ENCODE measurements at regions not wholly inside any gene's neighbourhood (a gene's known extent, or its start where the extent isn't known, plus 50 kb on each side); places are given as distances from the start of the nearest gene placed in this dataset.
"Not testable (repeated sequence)": the region's sequence is repeated elsewhere in the genome, so short reads cannot be mapped to it uniquely, and the experiment has no call there.

DNA sequence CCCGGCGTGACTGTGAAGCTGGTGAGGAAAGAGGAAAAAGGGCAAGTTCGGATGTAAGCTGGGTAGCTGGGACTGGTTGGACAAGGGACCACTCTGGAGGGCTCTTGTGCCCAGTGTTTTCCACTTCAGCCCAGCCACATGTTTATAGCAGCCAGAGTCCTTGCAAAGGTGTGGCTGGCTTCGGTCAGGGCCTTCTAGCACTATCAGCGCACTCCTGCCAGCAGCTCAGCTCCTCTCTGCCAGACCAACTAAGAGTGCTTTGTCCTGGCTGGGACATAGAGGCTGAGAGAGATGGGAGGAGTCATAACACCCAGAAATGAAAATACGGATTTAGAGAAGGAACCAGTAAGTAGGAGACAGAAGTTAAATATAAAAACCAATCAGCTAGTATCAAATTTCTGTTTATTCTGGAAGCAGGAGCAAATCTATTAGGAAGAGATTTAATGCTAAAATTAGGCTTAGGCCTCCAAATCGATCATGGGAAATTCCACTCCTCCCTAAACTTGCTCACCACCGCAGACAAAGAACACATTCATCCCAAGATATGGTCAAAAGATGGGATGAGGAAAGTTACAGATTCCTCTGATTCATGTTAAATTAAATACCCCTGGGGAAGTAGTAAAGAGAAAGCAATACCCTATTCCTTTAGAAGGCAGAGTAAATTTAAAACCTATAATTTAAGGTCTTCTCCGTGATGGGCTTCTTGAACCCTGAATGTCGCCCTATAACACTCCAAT lies 135.0 kb downstream of the RALA start:
- DNase-seq = no peak

DNA sequence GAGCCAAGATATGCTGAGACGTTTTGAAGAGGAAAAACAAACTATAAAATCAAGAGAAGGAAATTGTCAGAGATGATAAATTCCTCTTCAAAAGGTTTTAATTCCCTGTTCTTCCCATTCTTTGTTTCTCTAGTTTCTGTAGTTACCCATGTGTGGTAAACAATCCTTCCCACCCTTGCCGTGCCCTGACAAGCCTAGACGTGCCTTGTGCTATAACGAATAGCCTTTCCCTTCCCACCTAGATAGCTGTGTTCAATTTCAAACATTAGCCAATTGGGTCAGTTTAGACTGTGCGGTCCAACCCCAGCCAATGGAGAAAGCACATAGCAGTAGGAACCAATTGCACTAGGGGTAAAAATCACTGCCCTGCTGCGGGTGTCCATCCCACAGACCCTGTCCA lies 138.1 kb downstream of the RALA start:
- no peak for DNase-seq

DNA sequence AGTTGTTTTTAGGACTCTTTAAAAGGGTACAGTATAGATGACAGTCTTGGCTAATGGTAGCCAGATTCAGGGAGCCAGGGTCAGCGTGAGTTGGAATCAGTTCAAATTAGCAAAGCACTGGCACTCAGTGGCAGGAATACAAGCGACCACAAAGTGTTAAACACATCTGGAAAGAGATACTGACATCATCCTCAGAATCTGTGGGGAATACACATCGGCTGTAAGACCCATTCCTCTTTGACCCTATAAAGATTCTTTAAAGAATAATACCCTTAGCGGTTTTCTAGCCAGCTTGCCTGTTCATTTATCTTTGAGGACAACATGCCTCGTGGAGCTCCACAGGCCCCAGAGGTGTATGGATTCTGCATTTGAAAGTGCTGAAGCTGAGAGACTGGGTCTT lies 139.1 kb downstream of the RALA start:
- DNase-seq = not testable (repeated sequence)

DNA sequence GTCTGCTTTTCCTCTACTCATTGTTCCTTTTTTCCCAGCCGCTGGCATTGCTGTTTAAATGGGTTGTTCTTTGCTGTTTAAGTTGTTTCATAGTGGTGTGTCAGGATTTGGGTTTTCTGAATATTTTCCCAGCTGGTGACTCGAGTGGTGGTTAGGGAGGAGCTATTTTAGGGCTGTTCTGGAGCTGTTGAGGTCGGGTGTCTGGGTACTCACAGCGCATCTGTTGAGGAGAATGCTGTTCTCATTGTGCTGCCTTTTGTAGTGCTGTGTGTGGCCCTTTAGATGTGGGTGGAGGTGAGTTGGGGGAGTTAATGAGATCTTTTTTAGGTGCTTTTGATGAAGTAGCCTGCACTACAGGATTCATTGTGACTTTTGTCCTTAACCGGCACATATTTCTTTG lies 139.5 kb downstream of the RALA start:
- DNase-seq = not testable (repeated sequence)

DNA sequence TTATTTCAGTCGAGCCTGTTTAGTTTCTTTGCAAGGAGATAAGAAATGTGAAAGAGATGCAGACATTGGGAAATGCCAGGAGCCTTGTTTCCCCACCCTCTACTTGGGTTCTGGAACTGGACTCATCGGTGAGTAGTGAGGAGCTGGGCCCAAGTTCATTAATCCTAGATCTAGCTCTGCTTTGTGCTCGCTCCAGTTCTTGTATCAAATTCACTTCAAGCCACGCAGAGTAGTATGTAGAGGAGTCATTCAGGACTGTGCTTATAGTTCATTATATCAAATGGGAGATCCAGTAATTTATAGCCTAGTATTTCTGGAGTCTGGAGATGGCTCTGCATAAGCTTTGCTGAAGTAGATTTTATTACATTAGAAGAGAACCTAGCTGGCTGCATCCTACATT lies 142.5 kb downstream of the RALA start:
- not testable (repeated sequence) for DNase-seq

DNA sequence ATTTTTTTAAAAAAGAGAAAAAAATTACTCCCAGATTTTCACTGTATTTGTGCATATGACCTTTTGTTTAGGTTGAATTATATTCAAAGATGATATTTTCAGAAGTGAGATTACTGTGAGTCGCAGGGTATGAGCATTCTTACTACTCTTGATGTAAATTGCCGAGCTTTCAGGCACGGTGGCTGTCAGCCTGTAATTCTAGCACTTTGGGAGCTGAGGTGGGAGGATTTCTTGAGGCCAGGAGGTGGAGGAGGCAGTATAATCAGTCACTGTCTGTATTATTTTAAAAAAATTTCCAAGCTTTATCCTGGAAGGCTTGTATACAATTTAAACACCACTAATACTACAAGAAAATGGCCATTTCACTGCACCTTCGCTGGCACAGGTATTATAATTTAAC lies 145.1 kb downstream of the RALA start:
- not testable (repeated sequence) for DNase-seq

DNA sequence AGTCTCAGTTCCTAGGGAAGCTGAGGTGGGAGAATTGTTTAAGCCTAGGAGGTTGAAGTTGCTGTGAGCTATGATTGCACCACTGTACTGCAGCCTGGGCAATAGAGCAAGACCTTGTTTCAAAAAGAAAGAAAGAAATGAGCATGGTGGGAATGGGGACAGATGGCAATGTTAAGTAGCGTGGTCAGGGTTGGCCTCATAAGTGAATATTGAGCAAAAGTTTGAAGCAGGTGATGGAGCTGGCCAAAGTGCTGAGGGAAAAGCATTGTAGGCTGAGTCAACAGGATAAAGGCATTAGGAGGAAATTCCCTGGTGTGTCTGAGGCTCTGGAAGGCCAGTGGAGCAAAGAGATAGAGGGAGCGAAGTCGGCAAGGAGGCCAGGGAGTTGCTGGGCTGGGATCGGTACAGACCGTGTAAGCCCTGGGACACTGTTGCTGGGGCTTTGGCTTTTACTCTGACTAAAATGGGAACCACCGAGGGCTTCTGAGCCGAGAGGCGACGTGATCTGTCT lies 151.0 kb downstream of the RALA start:
- not testable (repeated sequence) for DNase-seq

DNA sequence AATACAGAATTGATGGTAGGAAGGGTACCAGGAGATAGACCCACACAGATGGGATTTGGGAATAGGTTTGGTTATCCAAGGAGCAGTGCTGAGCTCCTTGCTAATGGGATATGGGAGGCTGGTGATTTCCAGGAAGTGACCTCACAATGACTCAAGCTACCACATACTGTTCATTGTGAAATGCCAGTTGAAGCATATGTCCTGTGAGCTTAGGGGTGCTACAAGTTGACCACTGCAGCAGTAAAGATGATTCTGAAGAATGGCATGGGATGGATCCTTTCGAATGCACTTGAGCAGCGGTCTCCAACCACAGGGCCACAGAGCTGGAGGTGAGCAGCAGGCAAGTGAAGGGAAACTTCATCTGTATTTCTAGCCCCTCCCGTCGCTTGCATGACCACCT lies 158.2 kb downstream of the RALA start:
- DNase-seq = not testable (repeated sequence)

DNA sequence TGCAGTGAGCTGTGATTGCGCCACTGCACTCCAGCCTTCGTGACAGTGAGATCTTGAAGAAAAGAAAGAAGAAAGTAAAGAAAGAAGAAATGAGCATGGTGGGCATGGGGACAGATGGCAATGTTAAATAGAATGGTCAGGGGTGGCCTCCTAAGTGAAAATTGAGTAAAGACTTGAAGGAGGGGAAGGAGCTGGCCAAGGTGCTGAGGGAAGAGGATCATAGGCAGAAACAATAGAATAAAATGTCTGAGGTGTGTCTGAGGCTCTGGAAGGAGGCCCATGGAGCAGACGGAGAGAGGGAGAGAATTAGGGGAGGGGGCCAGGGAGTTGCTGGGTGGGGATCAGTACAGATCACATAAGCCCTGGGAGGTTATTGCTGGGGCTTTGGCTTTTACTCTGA lies 163.1 kb downstream of the RALA start:
- DNase-seq = not testable (repeated sequence)

DNA sequence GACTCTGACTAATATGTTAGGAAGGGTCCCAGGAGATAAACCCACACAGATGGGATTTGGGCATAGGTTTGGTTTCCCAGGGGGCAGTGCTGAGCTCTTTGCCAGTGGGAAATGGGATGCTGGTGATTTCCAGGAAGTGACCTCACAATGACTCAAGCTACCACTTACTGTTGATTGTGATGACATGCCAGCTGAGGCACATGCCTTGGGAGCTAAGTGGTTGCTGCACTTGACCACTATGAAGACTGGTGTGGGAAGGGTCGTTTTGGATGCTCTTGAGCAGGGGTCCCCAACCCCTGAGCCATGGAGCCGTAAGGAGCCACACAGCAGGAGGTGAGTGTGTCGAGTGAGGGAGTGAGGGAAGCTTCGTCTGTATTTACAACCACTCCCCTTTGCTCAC lies 159.0 kb upstream of the CDK13 start:
- DNase-seq = not testable (repeated sequence)

DNA sequence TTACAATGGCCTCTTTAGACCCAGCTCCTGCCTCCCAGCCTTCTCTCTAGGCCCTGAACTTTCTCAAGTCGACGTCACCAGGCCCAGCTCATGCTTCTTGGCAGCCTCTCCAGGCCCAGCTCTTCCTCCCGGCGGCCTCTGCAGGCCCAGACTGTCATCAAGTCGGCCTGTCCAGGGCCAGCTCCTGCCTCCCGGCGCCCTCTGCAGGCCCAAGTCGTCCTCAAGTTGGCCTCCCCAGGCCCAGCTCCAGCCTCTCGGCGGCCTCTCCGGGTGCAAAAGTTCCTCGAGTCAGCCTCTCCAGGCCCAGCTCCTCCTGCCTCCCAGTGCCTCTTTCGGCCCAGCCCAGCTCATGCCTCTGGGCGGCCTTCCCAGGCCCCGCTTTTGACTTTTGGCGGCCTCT lies 158.1 kb upstream of the CDK13 start:
- not testable (repeated sequence) for DNase-seq

DNA sequence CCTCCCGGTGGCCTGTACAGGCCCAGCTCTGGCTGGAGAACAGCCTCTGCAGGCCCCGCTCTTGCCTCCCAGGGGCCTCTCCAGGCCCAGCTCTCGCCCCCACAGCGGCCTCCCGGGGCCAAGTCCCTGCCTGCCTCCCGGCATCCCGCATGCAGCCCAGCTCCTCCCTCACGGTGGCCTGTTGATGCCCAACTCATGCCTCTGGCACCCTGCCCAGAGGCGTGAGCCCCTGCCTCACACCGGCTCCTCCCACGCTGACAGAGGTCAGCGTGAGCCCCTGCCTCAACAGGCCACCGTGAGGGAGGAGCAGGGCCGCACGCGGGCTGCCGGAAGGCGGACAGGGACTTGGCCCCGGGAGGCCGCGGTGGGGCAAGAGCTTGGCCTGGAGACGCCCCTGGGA lies 157.0 kb upstream of the CDK13 start:
- not testable (repeated sequence) for DNase-seq

DNA sequence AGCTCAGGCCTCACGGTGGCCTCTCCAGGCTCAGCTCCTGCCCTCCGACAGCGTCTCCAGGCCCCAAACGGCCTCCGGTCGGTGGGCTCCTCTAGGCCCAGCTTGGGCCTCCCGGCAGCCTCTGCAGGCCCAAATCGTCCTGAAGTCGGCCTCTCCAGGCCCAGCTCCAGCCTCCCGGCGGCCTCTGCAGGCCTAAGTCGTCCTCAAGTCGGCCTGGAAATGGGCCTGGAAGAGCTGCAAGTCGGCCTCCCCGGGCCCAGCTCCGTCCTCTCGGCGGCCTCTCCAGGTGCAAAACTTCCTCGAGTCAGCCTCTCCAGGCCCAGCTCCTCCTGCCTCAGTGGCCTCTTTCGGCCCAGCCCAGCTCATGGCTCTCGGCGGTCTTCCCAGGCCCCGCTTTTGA lies 156.2 kb upstream of the CDK13 start:
- not testable (repeated sequence) for DNase-seq

DNA sequence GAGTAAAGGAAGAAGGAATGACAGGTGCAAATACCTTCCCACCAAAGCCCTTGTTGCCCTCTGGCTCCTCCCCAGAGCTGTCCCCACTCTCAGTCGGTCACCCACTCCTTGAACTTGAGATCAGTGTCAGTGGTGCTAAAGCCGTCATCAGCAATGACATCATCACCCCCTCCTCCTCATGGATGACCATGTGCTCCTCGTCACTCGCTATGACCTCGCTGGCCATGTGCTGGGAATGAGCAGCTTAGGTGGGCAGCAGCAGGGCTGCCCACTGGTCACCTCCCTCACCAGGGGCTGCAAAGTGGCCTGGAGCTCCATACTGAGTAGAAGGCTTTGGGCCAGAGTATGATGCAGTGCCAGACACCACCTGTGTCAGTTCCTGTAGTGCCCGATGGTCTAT lies 153.1 kb upstream of the CDK13 start:
- not testable (repeated sequence) for DNase-seq

DNA sequence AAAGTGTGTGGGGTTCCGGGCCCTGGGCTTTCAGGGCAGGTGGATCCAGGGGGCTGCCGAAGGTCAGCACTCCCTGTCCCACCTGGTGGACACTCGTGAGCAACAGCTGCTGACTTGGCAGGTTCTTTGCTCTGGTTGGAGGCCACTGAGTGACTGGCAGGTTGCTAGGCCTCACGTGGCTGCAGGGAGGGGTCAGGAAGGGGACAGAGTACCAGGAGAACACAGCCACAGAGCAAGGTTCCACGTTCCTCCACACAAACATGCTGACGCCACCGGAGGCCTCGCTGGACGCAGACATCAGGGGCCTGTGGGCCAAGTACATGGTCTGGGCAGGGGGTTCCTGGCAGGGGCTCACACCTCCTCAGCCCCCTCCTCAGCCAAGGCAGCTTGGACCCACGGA lies 152.0 kb upstream of the CDK13 start:
- DNase-seq = not testable (repeated sequence)

DNA sequence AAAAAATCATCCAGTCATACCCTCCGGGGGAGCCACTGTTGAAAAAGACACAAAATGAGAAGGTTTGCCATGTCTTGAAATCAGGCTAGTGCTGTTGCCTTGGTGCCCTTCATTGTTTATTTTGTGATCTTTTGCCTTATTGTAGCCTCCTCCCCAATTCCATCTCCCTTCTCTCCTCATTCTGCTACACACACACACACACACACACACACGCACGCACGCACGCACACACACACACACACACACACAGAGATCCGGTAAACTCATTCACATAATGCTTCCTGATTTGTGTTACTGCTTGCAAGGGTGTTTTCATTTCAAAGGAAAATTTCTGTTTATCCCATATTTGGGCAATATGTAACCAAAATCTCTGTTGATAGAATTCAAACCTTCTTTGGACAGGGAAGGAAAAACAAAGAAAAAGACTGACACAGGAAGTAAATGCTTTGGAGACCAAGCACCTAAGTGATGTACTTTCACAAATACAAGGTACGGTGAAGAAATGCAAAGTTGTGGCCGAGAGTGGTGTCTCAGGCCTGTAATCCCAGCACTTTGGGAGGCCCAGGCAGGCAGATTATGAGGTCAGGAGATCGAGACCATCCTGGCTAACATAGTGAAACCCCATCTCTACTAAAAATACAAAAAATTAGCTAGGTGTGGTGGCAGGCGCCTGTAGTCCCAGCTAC lies 141.1 kb upstream of the CDK13 start:
- DNase-seq = no peak

DNA sequence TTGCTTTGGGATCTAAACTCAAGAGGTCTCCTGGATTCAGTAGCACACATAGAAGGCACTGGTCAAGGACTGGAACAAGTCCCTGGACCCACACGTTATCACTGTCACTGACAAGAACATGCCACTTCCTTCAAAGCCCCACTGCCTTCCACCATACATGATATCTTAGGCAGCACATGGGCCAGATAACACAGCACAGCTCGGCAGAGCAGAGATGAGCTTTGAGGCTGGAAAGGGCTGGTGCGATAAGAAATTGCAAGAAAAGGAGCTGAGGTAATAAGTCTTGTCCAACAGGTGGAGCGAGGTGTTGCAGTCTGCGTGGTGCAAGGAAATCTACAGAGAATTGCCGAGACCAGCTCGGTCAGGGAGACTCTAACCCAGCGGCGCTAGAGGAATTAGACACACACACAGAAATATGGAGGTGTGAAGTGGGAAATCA lies 139.8 kb upstream of the CDK13 start:
- DNase-seq = no peak

DNA sequence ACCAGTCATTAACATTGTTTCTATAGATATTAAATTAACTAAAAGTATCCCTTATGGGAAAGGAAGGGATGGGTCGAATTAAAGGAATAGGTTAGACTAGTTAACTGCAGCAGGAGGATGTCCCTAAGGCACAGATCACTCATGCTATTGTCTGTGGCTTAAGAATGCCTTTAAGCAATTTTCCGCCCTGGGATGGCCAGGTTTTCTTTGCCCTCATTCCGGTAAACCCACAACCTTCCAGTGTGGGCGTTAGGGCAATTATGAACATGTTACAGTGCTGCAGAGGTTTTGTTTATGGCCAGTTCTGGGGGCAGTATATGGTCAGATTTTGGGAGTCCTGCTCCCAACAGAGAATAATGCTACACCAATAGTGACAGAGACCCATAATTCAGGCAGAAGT lies 139.3 kb upstream of the CDK13 start:
- DNase-seq = no peak

DNA sequence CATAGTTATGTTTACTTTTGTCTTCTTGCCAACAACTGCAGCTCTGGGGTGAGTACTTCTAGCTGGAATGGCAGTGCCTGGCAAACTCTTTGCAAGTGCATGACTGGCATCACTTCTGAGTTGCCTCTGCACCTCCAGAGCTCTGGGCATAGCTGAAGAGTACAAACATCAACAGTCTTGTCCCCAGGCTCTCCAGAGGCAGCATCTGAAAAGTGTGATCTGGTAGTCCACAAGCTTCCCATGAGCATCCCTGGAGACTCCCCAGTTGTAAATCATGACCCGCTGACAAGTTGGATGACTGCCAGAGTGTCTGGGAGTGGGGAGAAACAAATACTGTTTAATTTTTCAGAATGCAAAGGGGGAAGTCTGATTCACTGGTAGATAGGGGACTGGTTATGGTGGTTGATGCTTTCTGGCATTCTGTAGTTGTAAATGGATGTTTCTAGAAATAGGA lies 138.9 kb upstream of the CDK13 start:
- DNase-seq = peak; percentile 36

DNA sequence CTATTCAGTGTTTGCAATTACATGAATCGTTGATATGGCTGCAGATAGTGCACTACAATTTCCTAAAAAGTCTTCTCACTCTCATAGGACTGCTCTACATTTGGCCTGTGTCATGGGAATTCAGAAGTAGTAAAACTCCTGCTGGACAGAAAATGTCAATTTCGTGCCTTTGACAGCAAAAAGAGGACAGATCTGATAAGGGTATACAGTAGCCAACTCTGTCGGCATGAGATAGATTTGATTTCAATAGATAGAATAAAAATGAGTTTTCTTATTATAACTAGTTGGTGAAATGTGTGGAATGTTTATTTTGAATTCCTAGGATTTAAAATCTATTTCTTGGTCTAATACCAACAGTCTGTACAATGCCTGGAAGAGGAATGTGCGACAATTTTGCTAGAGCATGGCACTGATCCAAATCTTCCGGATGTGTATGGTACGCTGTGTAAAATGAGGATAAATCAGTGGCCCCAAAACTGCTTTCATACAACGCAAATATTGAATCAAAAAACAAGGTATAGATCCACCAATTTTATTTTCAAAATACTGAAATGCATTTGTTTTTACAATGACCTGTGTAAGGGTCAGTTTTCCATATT lies 133.5 kb upstream of the CDK13 start:
- DNase-seq = no peak

DNA sequence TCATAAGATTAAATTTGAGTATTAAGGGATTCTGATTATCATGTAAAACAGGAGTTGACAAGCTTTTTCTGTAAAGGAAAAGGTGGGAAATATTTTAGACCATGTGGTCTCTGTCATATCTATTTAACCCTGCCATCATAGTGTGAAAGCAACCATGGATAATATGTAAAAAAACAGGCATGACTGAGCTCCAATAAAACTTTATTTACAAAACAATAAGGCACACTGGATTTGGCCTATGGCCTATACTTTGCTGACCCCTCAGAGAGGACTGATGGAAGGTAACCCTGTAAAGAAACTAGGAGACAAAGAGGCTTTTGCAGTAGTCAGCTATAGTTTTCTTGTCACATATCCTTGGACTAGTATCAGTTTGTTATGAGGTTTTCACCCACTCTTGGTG lies 130.5 kb upstream of the CDK13 start:
- no peak for DNase-seq

DNA sequence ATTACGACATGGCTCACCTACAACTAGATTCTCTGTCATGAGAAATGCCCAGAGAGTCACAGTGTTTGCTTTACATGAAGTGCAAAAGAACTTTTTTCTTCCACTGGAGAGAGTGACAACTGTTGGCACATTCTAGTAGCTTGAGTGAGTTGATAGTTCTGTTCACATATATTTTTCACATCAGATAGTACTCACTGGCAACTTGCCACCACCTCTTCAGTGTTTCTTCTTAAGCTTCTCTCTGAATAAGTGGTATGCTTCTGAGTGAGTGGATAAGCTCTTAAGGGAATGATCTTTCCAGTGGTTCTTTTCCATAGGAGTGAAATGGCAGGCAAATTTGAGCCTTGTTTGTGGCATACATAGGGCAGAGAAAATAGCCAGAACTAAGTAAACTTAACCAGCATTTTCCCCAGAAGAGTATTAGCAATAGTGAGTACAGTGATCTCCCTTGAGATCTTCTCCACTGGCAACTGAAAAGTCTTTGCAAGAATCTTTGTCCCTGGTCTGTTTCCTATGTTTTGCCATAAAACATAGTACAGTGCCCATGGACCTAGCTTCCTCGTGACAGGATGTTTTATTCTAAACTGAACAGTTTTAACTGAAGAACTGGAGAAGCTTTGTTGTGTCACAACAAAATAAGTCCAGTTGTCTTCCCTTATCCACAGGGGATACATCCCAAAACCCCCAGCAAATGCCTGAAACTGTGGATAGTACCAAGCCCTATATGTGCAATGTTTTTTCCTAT lies 125.4 kb upstream of the CDK13 start:
- DNase-seq = no peak
